Thoracic aorta (tissue), 2 donors: ENCODE measurements at regions not wholly inside any gene's neighbourhood (a gene's known extent, or its start where the extent isn't known, plus 50 kb on each side); places are given as distances from the start of the nearest gene placed in this dataset.

Experiments
- ATAC-seq: fragments of 150-250 bp; one replicate; pipeline ENCODE4 v1.8.0; 2017; ENCODE audit warnings: low read depth; ENCODE audit not compliant: insufficient number of reproducible peaks, low FRiP score
- DNase-seq: peaks from one replicate; pipeline ENCODE4 v3.0.0-alpha.2; 2020; ENCODE audit warnings: low spot score
- H3K27ac ChIP-seq, 2 donors: fragments of 200-600 bp; sonication (generic); 1 replicate in 1 of 2; 2 replicates in 1 of 2; pipeline ENCODE4 v1.5.1; 2016; ENCODE audit warnings: mild to moderate bottlenecking in 2 of 2, moderate library complexity in 2 of 2
- H3K27me3 ChIP-seq: fragments of 200-600 bp; sonication (generic); replicated peaks from 2 replicates; pipeline ENCODE4 v1.6.0; 2016; ENCODE audit warnings: mild to moderate bottlenecking; ENCODE audit not compliant: insufficient read depth
- H3K36me3 ChIP-seq: fragments of 200-600 bp; sonication (generic); one replicate; pipeline ENCODE4 v1.5.1; 2016
- H3K4me1 ChIP-seq, 2 donors: fragments of 200-600 bp; sonication (generic); 1 replicate in 1 of 2; 2 replicates in 1 of 2; pipeline versions ENCODE4 v1.5.1 to v1.6.0; 2016; ENCODE audit warnings: low read depth in 2 of 2, mild to moderate bottlenecking in 1 of 2; ENCODE audit not compliant: control insufficient read depth in 1 of 2
- H3K4me3 ChIP-seq: fragments of 200-600 bp; sonication (generic); 2 replicates; pipeline ENCODE4 v1.5.1; 2016; ENCODE audit warnings: mild to moderate bottlenecking
- H3K9me3 ChIP-seq: fragments of 200-600 bp; sonication (generic); 2 replicates; pipeline ENCODE4 v1.5.1; 2016
- CTCF ChIP-seq: fragments of 200-600 bp; sonication (generic); IDR thresholded peaks from one replicate; pipeline ENCODE4 v1.5.1; 2019; ENCODE audit warnings: antibody characterized with exemption

GRCh38 chr20:54272901-54273488, 65.1 kb downstream of the PFDN4 start:
- peaks cover 0 to 7% of the 10 kb centered on the region in 2 donors for H3K4me1 ChIP-seq
- no peak overlapping the region for H3K4me3 ChIP-seq
- DNase-seq (no peak), ATAC-seq (no peak)
- no peak overlapping the region for H3K27ac ChIP-seq
- no peaks in the 10 kb centered on the region for H3K27me3 ChIP-seq
- H3K36me3 ChIP-seq = no peaks in the 10 kb centered on the region
- H3K9me3 ChIP-seq = no peaks in the 10 kb centered on the region
- TF ChIP-seq CTCF = no peak

GRCh38 chr20:54275359-54276111, 67.6 kb downstream of the PFDN4 start:
- H3K27ac ChIP-seq = no peak overlapping the region
- H3K9me3 ChIP-seq = no peaks in the 10 kb centered on the region
- no peak overlapping the region for H3K4me3 ChIP-seq
- DNase-seq (no peak), ATAC-seq (no peak)
- no peaks in the 10 kb centered on the region for H3K27me3 ChIP-seq
- H3K36me3 ChIP-seq = no peaks in the 10 kb centered on the region
- no peak for TF ChIP-seq CTCF
- no peaks in the 10 kb centered on the region for H3K4me1 ChIP-seq

GRCh38 chr20:54276577-54277169, 68.8 kb downstream of the PFDN4 start:
- DNase-seq = no peak
- no peak for ATAC-seq
- H3K27me3 ChIP-seq = no peaks in the 10 kb centered on the region
- no peak for TF ChIP-seq CTCF
- H3K4me3 ChIP-seq = no peak overlapping the region
- no peak overlapping the region for H3K27ac ChIP-seq
- no peaks in the 10 kb centered on the region for H3K4me1 ChIP-seq
- no peaks in the 10 kb centered on the region for H3K36me3 ChIP-seq
- no peaks in the 10 kb centered on the region for H3K9me3 ChIP-seq

GRCh38 chr20:54278262-54278661, 70.4 kb downstream of the PFDN4 start:
- no peak for TF ChIP-seq CTCF
- H3K4me3 ChIP-seq = no peak overlapping the region
- H3K4me1 ChIP-seq = no peaks in the 10 kb centered on the region
- no peak for DNase-seq
- no peaks in the 10 kb centered on the region for H3K36me3 ChIP-seq
- H3K27ac ChIP-seq = no peak overlapping the region
- H3K27me3 ChIP-seq = no peaks in the 10 kb centered on the region
- no peaks in the 10 kb centered on the region for H3K9me3 ChIP-seq
- no peak for ATAC-seq

GRCh38 chr20:54282625-54283024, 74.7 kb downstream of the PFDN4 start:
- DNase-seq = no peak
- no peaks in the 10 kb centered on the region for H3K9me3 ChIP-seq
- no peak overlapping the region for H3K4me3 ChIP-seq
- no peaks in the 10 kb centered on the region for H3K36me3 ChIP-seq
- H3K27me3 ChIP-seq = no peaks in the 10 kb centered on the region
- H3K4me1 ChIP-seq = no peaks in the 10 kb centered on the region
- no peak for ATAC-seq
- no peak overlapping the region for H3K27ac ChIP-seq
- no peak for TF ChIP-seq CTCF
